NOMO-1 (cell line): ENCODE measurements at regions not wholly inside any gene's neighbourhood (a gene's known extent, or its start where the extent isn't known, plus 50 kb on each side); places are given as distances from the start of the nearest gene placed in this dataset.
"Not testable (repeated sequence)": the region's sequence is repeated elsewhere in the genome, so short reads cannot be mapped to it uniquely, and the experiment has no call there.

Experiments
- DNase-seq, 2 experiments: peaks; one replicate each; lab custom pipeline; 2025; ENCODE audit not compliant: unreplicated experiment in 2 of 2; lab: John Stamatoyannopoulos, UW

- DNase-seq = no peak
Observed at GRCh38 chr7:3135626-3136025, 92.0 kb upstream of the CARD11 start.

- DNase-seq = no peak
Observed at GRCh38 chr7:3138206-3138605, 94.5 kb upstream of the CARD11 start.

- DNase-seq = peak; percentile 34 to 62
Observed at GRCh38 chr7:3138997-3139396, 95.3 kb upstream of the CARD11 start.

GRCh38 chr7:3140834-3141233, 97.2 kb upstream of the CARD11 start:
- no peak for DNase-seq

- DNase-seq = no peak
Observed at GRCh38 chr7:3141326-3141725, 97.7 kb upstream of the CARD11 start.

- no peak for DNase-seq
Observed at GRCh38 chr7:3143869-3144775, 100.5 kb upstream of the CARD11 start.

- not testable (repeated sequence) for DNase-seq
Observed at GRCh38 chr7:3144776-3145125, 101.1 kb upstream of the CARD11 start.

GRCh38 chr7:3146571-3147226, 103.0 kb upstream of the CARD11 start:
- peak; percentile 9 to 58 for DNase-seq

- DNase-seq = not testable (repeated sequence)
Observed at GRCh38 chr7:3148471-3148870, 104.8 kb upstream of the CARD11 start.

GRCh38 chr7:3149231-3149995, 105.7 kb upstream of the CARD11 start:
- no peak for DNase-seq

GRCh38 chr7:3150027-3150426, 106.4 kb upstream of the CARD11 start:
- DNase-seq = no peak

GRCh38 chr7:3151784-3152183, 108.1 kb upstream of the CARD11 start:
- no peak for DNase-seq

- DNase-seq = no peak
Observed at GRCh38 chr7:3152714-3153113, 109.0 kb upstream of the CARD11 start.

GRCh38 chr7:3153118-3153517, 109.5 kb upstream of the CARD11 start:
- DNase-seq = no peak

- DNase-seq = no peak
Observed at GRCh38 chr7:3154317-3154716, 110.7 kb upstream of the CARD11 start.

- peak in 1 of 2 experiments; percentile 59 for DNase-seq
Observed at GRCh38 chr7:3154881-3155494, 111.3 kb upstream of the CARD11 start.

- DNase-seq = no peak
Observed at GRCh38 chr7:3156508-3156907, 112.8 kb upstream of the CARD11 start.

GRCh38 chr7:3157566-3158287, 114.1 kb upstream of the CARD11 start:
- no peak for DNase-seq

- DNase-seq = no peak
Observed at GRCh38 chr7:3158341-3158760, 114.7 kb upstream of the CARD11 start.

GRCh38 chr7:3159039-3159438, 115.4 kb upstream of the CARD11 start:
- no peak for DNase-seq
